ENCODE measurements at regions not wholly inside any gene's neighbourhood (a gene's known extent, or its start where the extent isn't known, plus 50 kb on each side); places are given as distances from the start of the nearest gene placed in this dataset.
"Not testable (repeated sequence)": the region's sequence is repeated elsewhere in the genome, so short reads cannot be mapped to it uniquely, and the experiment has no call there.

- peak in 2 of 3 donors; percentile 21 to 75 for DNase-seq (ENCODE audit: low read depth in 2 of 3, low spot score in 2 of 3)
Measured at GRCh38 chr15:49706805-49707204, 86.0 kb downstream of the DTWD1 start.

GRCh38 chr15:49707598-49707997 lies 86.8 kb downstream of the DTWD1 start:
- DNase-seq (ENCODE audit: low read depth in 2 of 3, low spot score in 2 of 3) = no peak

GRCh38 chr15:49709646-49710214 lies 88.9 kb downstream of the DTWD1 start:
- peak in 1 of 3 donors; percentile 17 for DNase-seq (ENCODE audit: low read depth in 2 of 3, low spot score in 2 of 3)

- DNase-seq (ENCODE audit: low read depth in 2 of 3, low spot score in 2 of 3) = no peak
Measured at GRCh38 chr15:49712162-49712561, 91.3 kb downstream of the DTWD1 start.

GRCh38 chr15:49712846-49713450 lies 92.1 kb downstream of the DTWD1 start:
- DNase-seq (ENCODE audit: low read depth in 2 of 3, low spot score in 2 of 3) = no peak

GRCh38 chr15:49715211-49715610 lies 94.4 kb downstream of the DTWD1 start:
- DNase-seq (ENCODE audit: low read depth in 2 of 3, low spot score in 2 of 3) = peak in 1 of 3 donors; percentile 54

- no peak for DNase-seq (ENCODE audit: low read depth in 2 of 3, low spot score in 2 of 3)
Measured at GRCh38 chr15:49715701-49716100, 94.9 kb downstream of the DTWD1 start.

- peak in 1 of 3 donors; percentile 17 for DNase-seq (ENCODE audit: low read depth in 2 of 3, low spot score in 2 of 3)
Measured at GRCh38 chr15:49718234-49718633, 97.4 kb downstream of the DTWD1 start.

GRCh38 chr15:49718846-49719245 lies 98.0 kb downstream of the DTWD1 start:
- DNase-seq (ENCODE audit: low read depth in 2 of 3, low spot score in 2 of 3) = no peak

- no peak for DNase-seq (ENCODE audit: low read depth in 2 of 3, low spot score in 2 of 3)
Measured at GRCh38 chr15:49720261-49720660, 99.4 kb downstream of the DTWD1 start.

- DNase-seq (ENCODE audit: low read depth in 2 of 3, low spot score in 2 of 3) = no peak
Measured at GRCh38 chr15:49721091-49721490, 100.2 kb downstream of the DTWD1 start.

- DNase-seq (ENCODE audit: low read depth in 2 of 3, low spot score in 2 of 3) = peak in 1 of 3 donors; percentile 34
Measured at GRCh38 chr15:49721621-49722020, 100.8 kb downstream of the DTWD1 start.

GRCh38 chr15:49723981-49724380 lies 103.1 kb downstream of the DTWD1 start:
- DNase-seq (ENCODE audit: low read depth in 2 of 3, low spot score in 2 of 3) = no peak

- DNase-seq (ENCODE audit: low read depth in 2 of 3, low spot score in 2 of 3) = no peak
Measured at GRCh38 chr15:49731187-49732099, 110.6 kb downstream of the DTWD1 start.

- not testable (repeated sequence) for DNase-seq (ENCODE audit: low read depth in 2 of 3, low spot score in 2 of 3)
Measured at GRCh38 chr15:49732109-49732508, 111.3 kb downstream of the DTWD1 start.

- not testable (repeated sequence) for DNase-seq (ENCODE audit: low read depth in 2 of 3, low spot score in 2 of 3)
Measured at GRCh38 chr15:49734089-49734488, 113.2 kb downstream of the DTWD1 start.

- no peak for DNase-seq (ENCODE audit: low read depth in 2 of 3, low spot score in 2 of 3)
Measured at GRCh38 chr15:49734831-49735508, 114.1 kb downstream of the DTWD1 start.

- DNase-seq (ENCODE audit: low read depth in 2 of 3, low spot score in 2 of 3) = no peak
Measured at GRCh38 chr15:49737127-49737526, 116.3 kb downstream of the DTWD1 start.

- no peak for DNase-seq (ENCODE audit: low read depth in 2 of 3, low spot score in 2 of 3)
Measured at GRCh38 chr15:49741712-49742111, 120.9 kb downstream of the DTWD1 start.

- no peak for DNase-seq (ENCODE audit: low read depth in 2 of 3, low spot score in 2 of 3)
Measured at GRCh38 chr15:49742381-49742780, 121.5 kb downstream of the DTWD1 start.

GRCh38 chr15:49747340-49747739 lies 126.5 kb downstream of the DTWD1 start:
- no peak for DNase-seq (ENCODE audit: low read depth in 2 of 3, low spot score in 2 of 3)

Measured in hematopoietic multipotent progenitor cell (in vitro differentiated cells).